Type B pancreatic cell (in vitro differentiated cells): ENCODE measurements at regions not wholly inside any gene's neighbourhood (a gene's known extent, or its start where the extent isn't known, plus 50 kb on each side); places are given as distances from the start of the nearest gene placed in this dataset.
"Not testable (repeated sequence)": the region's sequence is repeated elsewhere in the genome, so short reads cannot be mapped to it uniquely, and the experiment has no call there.

Experiments used
- DNase-seq: peaks from one replicate; pipeline ENCODE4 v3.0.0; 2021; ENCODE audit warnings: mixed read lengths; ENCODE audit not compliant: unreplicated experiment; ENCODE audit errors: extremely low spot score
- H3K27ac Mint-ChIP-seq: 2 replicates; pipeline ENCODE4 v1.8.0; 2021; ENCODE audit warnings: mild to moderate bottlenecking, mixed read lengths
- H3K27me3 Mint-ChIP-seq: 2 replicates; pipeline ENCODE4 v1.8.0; 2021; ENCODE audit warnings: mixed read lengths
- H3K36me3 Mint-ChIP-seq: 2 replicates; pipeline ENCODE4 v1.8.0; 2021; ENCODE audit warnings: mixed read lengths
- H3K4me1 Mint-ChIP-seq: one replicate; pipeline ENCODE4 v1.8.0; 2021; ENCODE audit warnings: mixed read lengths; ENCODE audit not compliant: unreplicated experiment
- H3K4me3 Mint-ChIP-seq: 2 replicates; pipeline ENCODE4 v1.8.0; 2021; ENCODE audit warnings: mild to moderate bottlenecking, mixed read lengths
- H3K9me3 Mint-ChIP-seq: 2 replicates; pipeline ENCODE4 v1.8.0; 2021; ENCODE audit warnings: mixed read lengths
- TF ChIP-seq, protein P1 (sequence below): fragments of 200-600 bp; sonication (generic); conservative IDR thresholded peaks from 2 replicates; pipeline ENCODE4 v1.5.0; 2021; ENCODE audit warnings: antibody characterized with exemption, mild to moderate bottlenecking

DNA sequence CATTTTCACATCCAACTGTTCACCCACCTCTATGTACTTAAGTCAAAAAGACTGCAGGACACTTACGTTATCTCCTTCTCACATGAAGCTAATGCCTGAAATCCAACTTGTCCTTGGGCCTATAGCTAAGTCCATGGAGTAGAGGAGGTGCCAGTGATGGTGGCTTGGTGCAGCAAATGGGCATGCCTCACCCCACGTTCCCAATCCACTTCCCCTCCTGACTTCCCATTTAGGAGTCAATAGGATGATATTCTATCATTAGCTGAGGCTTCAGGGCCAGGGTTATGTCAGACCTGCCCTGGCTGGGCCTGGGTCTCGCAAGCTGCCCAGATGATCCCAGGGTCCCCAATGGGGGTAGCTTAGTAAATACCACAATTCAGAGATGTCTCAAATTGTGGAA, 410.4 kb downstream of the MAFB start:
- peaks cover 4% of the 10 kb centered on the region for H3K27me3 Mint-ChIP-seq
- peak overlapping the region; percentile 88 for H3K27ac Mint-ChIP-seq
- no peak overlapping the region for H3K4me3 Mint-ChIP-seq
- no peak for DNase-seq
- TF ChIP-seq, protein P1, sequence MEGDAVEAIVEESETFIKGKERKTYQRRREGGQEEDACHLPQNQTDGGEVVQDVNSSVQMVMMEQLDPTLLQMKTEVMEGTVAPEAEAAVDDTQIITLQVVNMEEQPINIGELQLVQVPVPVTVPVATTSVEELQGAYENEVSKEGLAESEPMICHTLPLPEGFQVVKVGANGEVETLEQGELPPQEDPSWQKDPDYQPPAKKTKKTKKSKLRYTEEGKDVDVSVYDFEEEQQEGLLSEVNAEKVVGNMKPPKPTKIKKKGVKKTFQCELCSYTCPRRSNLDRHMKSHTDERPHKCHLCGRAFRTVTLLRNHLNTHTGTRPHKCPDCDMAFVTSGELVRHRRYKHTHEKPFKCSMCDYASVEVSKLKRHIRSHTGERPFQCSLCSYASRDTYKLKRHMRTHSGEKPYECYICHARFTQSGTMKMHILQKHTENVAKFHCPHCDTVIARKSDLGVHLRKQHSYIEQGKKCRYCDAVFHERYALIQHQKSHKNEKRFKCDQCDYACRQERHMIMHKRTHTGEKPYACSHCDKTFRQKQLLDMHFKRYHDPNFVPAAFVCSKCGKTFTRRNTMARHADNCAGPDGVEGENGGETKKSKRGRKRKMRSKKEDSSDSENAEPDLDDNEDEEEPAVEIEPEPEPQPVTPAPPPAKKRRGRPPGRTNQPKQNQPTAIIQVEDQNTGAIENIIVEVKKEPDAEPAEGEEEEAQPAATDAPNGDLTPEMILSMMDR: no peak
- peaks cover 3% of the 10 kb centered on the region for H3K36me3 Mint-ChIP-seq
- peaks cover 11% of the 10 kb centered on the region for H3K9me3 Mint-ChIP-seq
- H3K4me1 Mint-ChIP-seq: peaks cover 62% of the 10 kb centered on the region

DNA sequence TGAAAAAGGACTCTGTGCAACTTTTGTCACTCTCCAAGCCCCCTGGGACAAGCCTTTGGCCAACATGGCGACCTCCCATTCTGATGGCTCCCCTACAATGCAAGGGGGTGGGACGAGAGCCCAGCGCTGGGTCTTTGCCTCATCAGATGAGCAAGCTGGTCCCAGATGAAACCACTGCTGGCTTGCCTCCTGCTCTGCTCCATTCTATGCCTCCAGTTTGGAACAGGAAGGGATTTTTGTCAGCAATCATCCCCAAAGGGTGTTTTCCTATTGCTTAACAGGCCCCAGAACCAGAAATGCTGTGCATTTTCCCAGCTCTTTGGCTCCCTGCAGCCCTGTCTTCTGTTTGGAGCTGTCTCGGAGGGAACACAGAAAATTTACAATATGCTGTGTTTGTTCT, 412.7 kb downstream of the MAFB start:
- Mint-ChIP-seq H3K27me3 (peaks cover 19% of the 10 kb centered on the region), H3K27ac (no peak overlapping the region), H3K9me3 (peaks cover 9% of the 10 kb centered on the region), H3K4me3 (no peak overlapping the region), H3K36me3 (peaks cover 3% of the 10 kb centered on the region), H3K4me1 (peaks cover 60% of the 10 kb centered on the region)
- TF ChIP-seq, protein P1: no peak
- no peak for DNase-seq

GRCh38 chr20:40275738-40276137, 413.3 kb downstream of the MAFB start:
- TF ChIP-seq, protein P1: no peak
- peaks cover 59% of the 10 kb centered on the region for H3K4me1 Mint-ChIP-seq

GRCh38 chr20:40274912-40275533, 414.0 kb downstream of the MAFB start:
- H3K36me3 Mint-ChIP-seq: peaks cover 3% of the 10 kb centered on the region

More at GRCh38 chr20:40275738-40276137, 413.3 kb downstream of the MAFB start:
- DNase-seq: no peak
- H3K4me3 Mint-ChIP-seq: peak overlapping the region; percentile 12
- peaks cover 22% of the 10 kb centered on the region for H3K27me3 Mint-ChIP-seq
- H3K36me3 Mint-ChIP-seq: peaks cover 3% of the 10 kb centered on the region
- peak overlapping the region; percentile 32 for H3K27ac Mint-ChIP-seq
- H3K9me3 Mint-ChIP-seq: peaks cover 9% of the 10 kb centered on the region

GRCh38 chr20:40269274-40269673, 419.8 kb downstream of the MAFB start:
- H3K4me3 Mint-ChIP-seq, H3K9me3 Mint-ChIP-seq, H3K36me3 Mint-ChIP-seq, DNase-seq, H3K27ac Mint-ChIP-seq: not testable (repeated sequence)
- peaks cover 27% of the 10 kb centered on the region for H3K4me1 Mint-ChIP-seq
- peaks cover 30% of the 10 kb centered on the region for H3K27me3 Mint-ChIP-seq

More at GRCh38 chr20:40274912-40275533, 414.0 kb downstream of the MAFB start:
- H3K27ac Mint-ChIP-seq: peak overlapping the region; percentile 14
- DNase-seq: no peak
- TF ChIP-seq, protein P1: no peak
- peaks cover 5% of the 10 kb centered on the region for H3K9me3 Mint-ChIP-seq
- peaks cover 55% of the 10 kb centered on the region for H3K4me1 Mint-ChIP-seq
- peaks cover 26% of the 10 kb centered on the region for H3K27me3 Mint-ChIP-seq
- peak overlapping the region; percentile 17 for H3K4me3 Mint-ChIP-seq

DNA sequence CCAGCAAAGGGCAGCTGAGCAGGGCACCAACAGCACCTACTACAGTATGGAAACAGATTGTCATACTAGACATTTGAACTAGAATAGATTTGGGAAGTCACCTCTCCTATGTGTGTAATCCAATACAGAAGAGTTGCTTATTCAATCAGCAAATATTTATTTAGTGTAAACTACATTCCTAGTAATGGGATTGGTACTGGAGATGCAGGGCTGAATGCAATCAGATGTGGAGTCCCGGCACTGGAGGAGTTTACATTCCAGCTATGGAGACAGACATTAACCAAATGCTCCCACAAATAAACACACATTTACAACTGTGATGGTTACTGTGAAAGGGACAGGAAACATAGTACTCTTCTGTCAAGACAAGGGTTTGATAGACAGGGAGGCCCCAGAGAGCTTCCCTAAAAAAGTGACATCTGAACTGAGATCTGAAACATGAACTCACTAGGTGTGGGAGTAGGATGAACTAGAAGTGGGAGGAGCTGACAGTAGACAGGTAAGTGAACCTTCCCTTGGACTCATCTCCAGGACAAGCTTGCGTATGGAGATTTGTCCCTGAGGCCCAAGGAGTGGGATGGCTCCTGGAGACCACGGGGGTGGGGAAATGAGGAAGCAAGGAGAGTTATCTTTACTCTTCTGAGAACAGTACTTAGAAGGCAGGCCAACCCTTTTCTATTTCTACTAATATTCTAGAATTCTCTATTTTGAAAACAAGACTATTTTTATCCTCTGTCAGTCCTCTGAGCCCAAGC, 420.5 kb downstream of the MAFB start:
- DNase-seq: no peak
- H3K27me3 Mint-ChIP-seq: peaks cover 30% of the 10 kb centered on the region
- no peaks in the 10 kb centered on the region for H3K9me3 Mint-ChIP-seq
- TF ChIP-seq, protein P1: no peak
- peaks cover 3% of the 10 kb centered on the region for H3K36me3 Mint-ChIP-seq
- H3K4me3 Mint-ChIP-seq: no peak overlapping the region
- H3K4me1 Mint-ChIP-seq: peaks cover 31% of the 10 kb centered on the region
- no peak overlapping the region for H3K27ac Mint-ChIP-seq
